HG03025 (cell line): ENCODE measurements at regions not wholly inside any gene's neighbourhood (a gene's known extent, or its start where the extent isn't known, plus 50 kb on each side); places are given as distances from the start of the nearest gene placed in this dataset.

Source experiments
- ATAC-seq: cut with Tn5 transposase; IDR thresholded peaks from one replicate; pipeline ENCODE4 v1.9.1; 2021; ENCODE audit warnings: mild to moderate bottlenecking, moderate library complexity; ENCODE audit not compliant: unreplicated experiment, low FRiP score

GRCh38 chr2:67214585-67215185, 182.4 kb upstream of the ETAA1 start:
- no peak for ATAC-seq

GRCh38 chr2:67215214-67216055, 181.7 kb upstream of the ETAA1 start:
- ATAC-seq, result no peak

DNA sequence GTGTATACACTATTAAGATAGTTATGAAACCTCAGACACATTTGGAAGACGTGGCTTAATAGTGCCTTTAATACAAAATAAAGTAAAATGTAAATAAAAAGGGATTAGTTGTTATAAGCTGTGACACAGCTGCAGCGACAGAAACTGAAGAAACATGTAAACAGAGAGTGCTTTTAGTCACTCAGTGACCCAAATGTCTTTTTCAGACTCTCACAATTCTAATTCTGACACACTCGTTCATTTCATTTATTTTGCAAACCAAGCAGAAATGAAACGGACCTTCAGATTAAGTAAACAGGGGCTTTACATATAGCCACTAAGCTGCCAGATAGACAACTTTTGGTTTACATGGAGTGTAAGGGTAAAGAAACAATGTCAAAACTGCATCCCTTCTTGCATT, 181.0 kb upstream of the ETAA1 start:
- no peak for ATAC-seq

DNA sequence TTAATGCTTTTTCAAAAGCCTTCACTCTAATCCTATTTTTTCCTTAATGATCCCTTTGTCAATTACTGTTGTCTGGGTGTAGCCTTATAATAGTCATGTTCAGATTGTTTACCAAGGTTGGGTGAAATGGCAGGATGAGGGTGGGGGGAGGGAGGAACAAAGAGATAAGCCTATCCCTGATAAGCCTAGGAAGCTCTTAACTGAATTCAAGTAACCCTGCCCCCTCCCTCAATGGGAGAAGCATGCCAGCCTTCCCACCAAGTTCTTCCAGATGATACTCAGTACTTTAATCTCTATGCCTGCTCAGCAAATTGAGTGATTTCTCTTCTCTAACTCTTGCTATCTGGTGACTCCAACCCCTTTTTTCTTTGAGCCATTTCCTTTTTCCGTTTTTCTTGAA, 180.3 kb upstream of the ETAA1 start:
- ATAC-seq, result no peak

DNA sequence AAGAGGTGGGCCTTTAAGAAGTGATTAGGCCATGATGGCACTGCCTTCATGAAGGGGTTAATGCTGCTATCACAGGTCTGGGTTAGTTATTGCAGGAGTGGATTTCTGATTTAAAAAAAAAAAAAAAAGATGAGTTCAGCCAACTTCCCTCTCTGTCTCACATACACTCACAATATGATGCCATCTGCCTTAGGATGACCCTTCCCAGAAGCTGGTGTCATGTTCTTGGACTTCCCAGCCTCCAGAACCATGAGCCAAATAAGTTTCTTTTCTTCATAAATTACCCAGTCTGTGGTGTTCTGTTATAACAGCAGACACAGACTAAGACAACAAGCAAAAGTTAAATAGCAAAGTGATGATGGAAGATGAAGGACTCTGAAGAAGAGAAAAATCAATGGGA, 179.7 kb upstream of the ETAA1 start:
- ATAC-seq, result no peak

DNA sequence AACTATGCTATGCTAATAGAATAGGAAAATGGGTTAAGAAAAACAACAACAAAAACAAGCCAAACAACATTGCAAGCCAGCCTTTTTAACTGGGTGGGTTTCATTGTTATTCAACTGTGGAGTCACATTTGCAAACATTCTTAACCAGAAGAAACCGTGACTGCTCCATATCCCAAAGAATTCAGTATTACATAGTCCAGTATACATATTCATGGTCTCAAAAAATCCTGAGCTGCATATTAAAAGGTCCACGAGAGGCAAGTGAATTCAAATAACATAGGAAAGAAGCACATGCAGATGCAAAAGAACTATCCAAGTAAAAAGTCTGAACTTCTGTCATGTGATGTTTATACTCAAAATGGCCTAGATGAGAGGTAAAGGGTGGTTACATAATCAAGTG, 179.1 kb upstream of the ETAA1 start:
- ATAC-seq, result no peak

DNA sequence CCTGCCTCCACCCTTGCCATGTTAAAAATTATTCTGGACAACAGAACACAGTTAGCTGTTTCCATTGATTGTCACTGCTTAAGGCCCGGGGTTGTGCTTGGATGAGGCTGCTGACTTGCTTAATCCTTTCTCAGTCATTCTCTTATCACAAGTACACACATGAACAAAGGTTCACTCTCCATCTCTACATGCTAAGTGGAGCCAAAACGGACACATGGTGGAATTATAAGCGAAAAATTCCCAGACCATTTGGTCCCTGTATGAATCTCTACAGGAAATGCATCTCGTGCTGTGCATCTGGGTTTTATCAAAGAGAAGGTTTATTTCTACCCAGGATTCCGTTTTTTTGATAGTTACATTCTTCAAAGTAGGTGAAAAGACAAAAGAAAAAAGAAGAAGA, 177.5 kb upstream of the ETAA1 start:
- ATAC-seq, result no peak

- ATAC-seq, result no peak
Measured at GRCh38 chr2:67221266-67221665, 175.9 kb upstream of the ETAA1 start.

GRCh38 chr2:67225287-67225973, 171.7 kb upstream of the ETAA1 start:
- no peak for ATAC-seq

DNA sequence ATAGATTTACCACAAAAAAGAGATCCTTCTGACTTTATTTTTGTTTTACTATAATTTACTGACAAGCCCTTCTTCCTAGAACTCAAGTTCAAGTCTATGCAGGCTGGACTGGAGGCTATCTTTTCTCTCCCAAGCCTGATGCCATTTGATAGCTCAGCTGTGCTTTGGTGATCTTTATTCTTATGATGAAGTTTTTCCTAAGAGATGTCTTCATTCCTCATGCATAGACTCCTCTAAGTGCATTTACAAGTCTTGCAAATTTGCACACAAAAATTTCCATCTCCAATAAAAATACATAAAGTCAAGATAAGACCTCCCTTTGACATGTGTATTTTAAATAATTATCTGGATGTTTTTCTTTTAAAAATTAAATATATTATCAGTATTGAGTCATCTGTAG, 167.4 kb upstream of the ETAA1 start:
- ATAC-seq, result no peak

DNA sequence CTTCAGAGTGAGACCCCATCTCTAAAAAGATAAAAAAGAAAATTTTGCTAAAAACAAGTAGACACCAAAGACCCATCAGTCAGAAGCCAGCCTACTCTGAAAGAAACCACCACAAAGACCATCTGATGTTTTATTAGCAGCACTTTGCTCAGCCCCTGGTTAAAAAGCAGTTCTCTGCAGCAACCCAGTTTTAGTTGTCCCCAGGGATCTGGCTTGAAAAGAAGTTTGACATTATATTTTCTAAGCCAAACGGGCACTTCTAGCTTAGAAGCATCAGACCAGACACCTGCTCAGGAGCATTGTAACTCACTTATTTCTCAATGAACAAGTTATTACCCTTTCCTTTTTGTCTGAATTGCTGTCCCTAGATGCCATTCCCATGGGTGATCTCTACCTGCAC, 164.2 kb upstream of the ETAA1 start:
- ATAC-seq, result no peak

DNA sequence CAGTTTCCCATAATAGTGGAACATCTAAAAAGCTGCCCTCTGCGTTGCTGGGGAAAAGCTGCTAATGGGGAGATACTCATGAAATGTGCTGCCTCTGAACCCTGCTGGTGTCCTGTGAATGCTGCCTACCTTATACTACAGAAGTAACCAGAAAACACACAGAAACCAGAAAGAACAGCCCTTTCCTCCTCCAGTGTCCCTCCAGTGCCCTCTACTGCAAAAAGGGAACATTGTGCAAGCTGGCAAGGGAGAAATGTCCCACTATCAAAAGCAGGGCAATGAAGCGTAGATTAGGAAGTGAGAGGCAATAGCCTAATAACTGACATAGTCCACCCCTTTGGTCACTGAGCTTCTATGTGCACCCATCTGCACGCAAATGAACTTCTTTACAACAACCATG, 162.7 kb upstream of the ETAA1 start:
- ATAC-seq, result no peak

- no peak for ATAC-seq
Measured at GRCh38 chr2:67237288-67237687, 159.8 kb upstream of the ETAA1 start.

DNA sequence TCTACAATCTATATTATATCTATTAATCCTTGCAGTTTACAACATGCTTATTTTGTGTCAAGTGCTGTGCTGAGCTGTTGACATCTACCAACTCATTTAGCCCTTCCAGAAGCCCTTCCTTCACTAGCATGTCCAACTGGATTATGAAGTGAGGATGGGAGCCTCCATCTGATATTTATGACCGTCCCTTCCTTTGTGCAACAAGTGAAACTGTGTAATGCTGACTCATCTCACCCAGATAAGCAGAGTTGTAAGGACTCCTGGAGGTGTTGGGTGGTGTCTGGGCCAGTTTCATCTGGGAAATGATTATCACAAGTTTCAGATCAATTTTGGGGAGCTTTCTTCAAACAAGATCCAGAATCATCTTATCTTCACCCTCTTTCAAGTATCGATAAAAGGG, 156.6 kb upstream of the ETAA1 start:
- ATAC-seq, result no peak

DNA sequence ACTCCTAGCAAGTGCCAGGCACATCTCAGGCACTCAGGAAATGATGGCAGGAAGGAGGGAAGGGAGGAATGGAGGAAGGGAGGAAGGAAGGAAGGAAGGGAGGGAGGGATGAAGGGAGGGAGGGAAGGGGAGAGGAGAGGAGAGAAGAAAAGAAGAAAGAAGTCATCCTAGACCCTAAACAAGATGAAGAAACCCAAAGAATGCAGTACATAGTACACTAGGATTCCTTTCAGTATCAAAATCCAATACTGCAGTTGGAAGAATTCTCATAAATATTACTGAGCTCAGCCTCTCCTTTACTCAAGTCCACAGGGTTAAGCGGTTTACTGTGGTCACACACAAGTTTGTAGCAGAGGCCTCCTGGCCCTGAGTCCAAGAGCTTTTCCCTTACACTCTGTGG, 155.7 kb upstream of the ETAA1 start:
- no peak for ATAC-seq

- no peak for ATAC-seq
Measured at GRCh38 chr2:67242456-67242855, 154.7 kb upstream of the ETAA1 start.

DNA sequence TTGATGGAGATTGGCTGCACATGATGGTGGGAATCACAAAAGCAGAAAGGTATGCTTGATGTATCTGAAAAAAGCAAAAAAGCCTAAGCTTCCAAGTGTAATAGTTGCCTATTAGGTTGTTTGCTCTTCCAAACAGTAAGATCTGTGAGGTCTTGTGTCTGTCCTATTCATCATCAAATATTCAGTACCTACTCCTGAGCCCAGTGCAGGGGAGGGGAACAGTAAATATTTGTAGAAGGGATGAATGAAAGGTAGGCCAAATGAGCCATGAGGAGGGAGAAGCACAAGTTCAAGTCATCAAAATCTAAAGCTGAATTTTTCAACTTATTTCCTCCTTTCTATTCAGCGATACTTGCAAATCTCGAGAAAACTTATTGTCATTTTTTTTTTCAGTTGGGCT, 153.2 kb upstream of the ETAA1 start:
- ATAC-seq, result no peak

GRCh38 chr2:67246791-67247190, 150.3 kb upstream of the ETAA1 start:
- ATAC-seq, result no peak

GRCh38 chr2:67251741-67252140, 145.4 kb upstream of the ETAA1 start:
- ATAC-seq, result no peak

DNA sequence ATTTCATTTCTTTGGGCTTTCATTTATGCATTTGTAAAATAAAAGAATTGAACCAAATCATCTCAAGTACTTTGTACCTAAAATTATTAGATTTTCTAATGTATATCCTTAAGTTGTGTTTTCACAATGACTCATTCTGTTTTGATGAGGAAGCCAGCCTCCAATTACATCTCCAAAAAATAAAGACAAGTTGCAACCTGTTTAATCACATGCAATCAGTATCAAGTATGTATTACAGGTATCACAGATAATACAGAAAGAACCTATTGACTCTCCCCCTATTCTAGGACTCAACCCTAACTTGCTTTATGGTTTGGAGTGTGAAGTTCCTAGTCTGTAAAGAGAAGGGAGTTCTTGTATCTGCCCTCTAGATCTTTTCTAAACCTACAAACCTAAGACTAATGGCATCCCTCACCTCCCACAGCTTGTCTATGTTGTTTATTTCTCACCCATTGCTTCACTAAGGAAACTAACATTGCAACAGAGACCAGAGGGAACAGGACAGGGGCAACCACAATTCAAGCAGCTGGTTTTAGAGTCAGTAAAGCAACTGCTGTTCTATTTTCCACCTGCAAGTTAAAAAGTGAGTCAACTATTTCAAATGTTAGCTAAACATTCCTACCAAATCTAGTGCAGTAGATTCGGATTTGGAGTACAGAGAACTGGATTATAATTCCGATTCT, 141.1 kb upstream of the ETAA1 start:
- no peak for ATAC-seq

GRCh38 chr2:67256892-67257291, 140.2 kb upstream of the ETAA1 start:
- ATAC-seq, result no peak
